A673 (cell line): ENCODE measurements at regions not wholly inside any gene's neighbourhood (a gene's known extent, or its start where the extent isn't known, plus 50 kb on each side); places are given as distances from the start of the nearest gene placed in this dataset.

ENCODE experiments used
- BruUV-seq: library from RNA; stranded (reverse); fragments of 400-500 nt; replicated peaks from 2 replicates; lab custom pipeline; 2021; lab: Mats Ljungman, UMichigan
- CTCF ChIA-PET: fragments of 300-600 bp; sonication (Branson Sonifier 250); formaldehyde crosslinking; loops from one replicate; lab custom pipeline; 2022; ENCODE audit warnings: antibody characterized with exemption; lab: Charles Lee
- POLR2A ChIA-PET: fragments of 300-600 bp; sonication (Branson Sonifier 250); formaldehyde crosslinking; loops from one replicate; lab custom pipeline; 2022; ENCODE audit warnings: antibody characterized with exemption; ENCODE audit not compliant: low non-redundant PET; lab: Charles Lee
- DNase-seq: peaks from one replicate; pipeline ENCODE4 v3.0.0-alpha.2; 2015; ENCODE audit warnings: low spot score
- H3K27ac ChIP-seq: fragments of 200-600 bp; sonication (generic); 2 replicates; pipeline ENCODE4 v1.5.1; 2016; ENCODE audit warnings: mixed run types, low read depth, mild to moderate bottlenecking, mixed read lengths, antibody characterized with exemption, low read length; ENCODE audit not compliant: poor library complexity, severe bottlenecking
- H3K27me3 ChIP-seq: fragments of 200-600 bp; sonication (generic); replicated peaks from 2 replicates; pipeline ENCODE4 v1.6.1; 2017; ENCODE audit warnings: mixed run types, low read depth, mild to moderate bottlenecking, mixed read lengths, antibody characterized with exemption, low read length; ENCODE audit not compliant: insufficient read depth, poor library complexity
- H3K36me3 ChIP-seq: fragments of 200-600 bp; sonication (generic); 2 replicates; pipeline ENCODE4 v1.6.1; 2016; ENCODE audit warnings: mixed run types, mild to moderate bottlenecking, mixed read lengths, antibody characterized with exemption, low read length; ENCODE audit not compliant: insufficient read depth, poor library complexity, severe bottlenecking
- H3K4me1 ChIP-seq: fragments of 200-600 bp; sonication (generic); 2 replicates; pipeline ENCODE4 v1.6.1; 2017; ENCODE audit warnings: mixed run types, mild to moderate bottlenecking, mixed read lengths, antibody characterized with exemption, low read length; ENCODE audit not compliant: insufficient read depth, poor library complexity, severe bottlenecking
- H3K4me3 ChIP-seq: fragments of 200-600 bp; sonication (generic); 2 replicates; pipeline ENCODE4 v1.5.1; 2016; ENCODE audit warnings: low read depth, mixed run types, mild to moderate bottlenecking, mixed read lengths, low read length; ENCODE audit not compliant: poor library complexity, severe bottlenecking
- H3K9me3 ChIP-seq: fragments of 200-600 bp; sonication (generic); 2 replicates; pipeline ENCODE4 v1.6.1; 2016; ENCODE audit warnings: mixed run types, low read depth, mild to moderate bottlenecking, mixed read lengths, antibody characterized with exemption, low read length; ENCODE audit not compliant: poor library complexity, severe bottlenecking
- EZH2 ChIP-seq: fragments of 200-600 bp; sonication (generic); IDR thresholded peaks from 2 replicates; pipeline ENCODE4 v1.6.1; 2017; ENCODE audit warnings: borderline replicate concordance, low read depth, mild to moderate bottlenecking, mixed read lengths, antibody characterized with exemption, low read length; ENCODE audit not compliant: poor library complexity, severe bottlenecking
- intact Hi-C: fragments of 100-400 bp; cut with micrococcal nuclease; formaldehyde crosslinking; loops from one replicate; pipeline ENCODE4 v1.10.0; 2022; ENCODE audit not compliant: unreplicated experiment
- TF ChIP-seq, protein P1 (sequence below): fragments of 300-800, 200-600 bp; sonication (generic); conservative IDR thresholded peaks from 2 replicates; pipeline ENCODE4 v1.5.1; 2017; ENCODE audit warnings: low read depth, mild to moderate bottlenecking, antibody characterized with exemption, low read length, moderate library complexity, mixed read lengths

DNA sequence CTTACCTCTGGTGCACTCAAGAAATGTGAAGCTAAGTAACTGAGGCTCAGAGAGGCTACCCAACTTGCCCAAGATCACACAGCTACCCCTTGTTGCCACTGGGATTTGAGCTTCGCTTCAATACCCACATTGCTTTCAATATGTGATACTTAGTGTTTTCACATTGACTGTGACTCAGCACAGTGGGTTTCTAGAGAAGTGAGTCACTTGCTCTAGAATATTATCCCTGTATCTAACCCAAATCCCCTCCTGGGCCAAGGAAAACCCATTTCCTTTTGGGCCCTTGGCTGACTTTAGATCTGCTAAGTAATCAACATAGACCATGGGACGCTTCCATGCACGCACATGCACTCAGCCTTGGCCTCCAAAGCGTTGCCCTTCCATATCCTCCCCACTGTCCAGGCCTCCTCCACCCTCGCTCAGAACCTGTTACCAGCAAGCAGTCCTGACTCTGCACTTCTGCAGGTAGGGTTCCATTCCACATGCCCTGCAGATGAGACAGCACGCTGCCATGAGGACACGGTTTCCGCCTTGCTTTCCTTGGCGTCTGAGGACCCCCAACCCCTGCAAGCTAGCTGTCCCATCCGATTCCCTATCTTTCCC, 87.7 kb upstream of the CHST15 start:
- no peak for DNase-seq
- Histone ChIP-seq H3K27me3 (no peaks in the 10 kb centered on the region), H3K9me3 (no peaks in the 10 kb centered on the region), H3K4me3 (no peak overlapping the region), H3K36me3 (no peaks in the 10 kb centered on the region), H3K27ac (no peak overlapping the region), H3K4me1 (no peaks in the 10 kb centered on the region)
- ChIA-PET POLR2A (no interaction called here), CTCF (no interaction called here)
- no TSS peak for BruUV-seq
- TF ChIP-seq EZH2 = no peak
- TF ChIP-seq, protein P1, sequence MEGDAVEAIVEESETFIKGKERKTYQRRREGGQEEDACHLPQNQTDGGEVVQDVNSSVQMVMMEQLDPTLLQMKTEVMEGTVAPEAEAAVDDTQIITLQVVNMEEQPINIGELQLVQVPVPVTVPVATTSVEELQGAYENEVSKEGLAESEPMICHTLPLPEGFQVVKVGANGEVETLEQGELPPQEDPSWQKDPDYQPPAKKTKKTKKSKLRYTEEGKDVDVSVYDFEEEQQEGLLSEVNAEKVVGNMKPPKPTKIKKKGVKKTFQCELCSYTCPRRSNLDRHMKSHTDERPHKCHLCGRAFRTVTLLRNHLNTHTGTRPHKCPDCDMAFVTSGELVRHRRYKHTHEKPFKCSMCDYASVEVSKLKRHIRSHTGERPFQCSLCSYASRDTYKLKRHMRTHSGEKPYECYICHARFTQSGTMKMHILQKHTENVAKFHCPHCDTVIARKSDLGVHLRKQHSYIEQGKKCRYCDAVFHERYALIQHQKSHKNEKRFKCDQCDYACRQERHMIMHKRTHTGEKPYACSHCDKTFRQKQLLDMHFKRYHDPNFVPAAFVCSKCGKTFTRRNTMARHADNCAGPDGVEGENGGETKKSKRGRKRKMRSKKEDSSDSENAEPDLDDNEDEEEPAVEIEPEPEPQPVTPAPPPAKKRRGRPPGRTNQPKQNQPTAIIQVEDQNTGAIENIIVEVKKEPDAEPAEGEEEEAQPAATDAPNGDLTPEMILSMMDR = no peak
- intact Hi-C loops = no loop called here

DNA sequence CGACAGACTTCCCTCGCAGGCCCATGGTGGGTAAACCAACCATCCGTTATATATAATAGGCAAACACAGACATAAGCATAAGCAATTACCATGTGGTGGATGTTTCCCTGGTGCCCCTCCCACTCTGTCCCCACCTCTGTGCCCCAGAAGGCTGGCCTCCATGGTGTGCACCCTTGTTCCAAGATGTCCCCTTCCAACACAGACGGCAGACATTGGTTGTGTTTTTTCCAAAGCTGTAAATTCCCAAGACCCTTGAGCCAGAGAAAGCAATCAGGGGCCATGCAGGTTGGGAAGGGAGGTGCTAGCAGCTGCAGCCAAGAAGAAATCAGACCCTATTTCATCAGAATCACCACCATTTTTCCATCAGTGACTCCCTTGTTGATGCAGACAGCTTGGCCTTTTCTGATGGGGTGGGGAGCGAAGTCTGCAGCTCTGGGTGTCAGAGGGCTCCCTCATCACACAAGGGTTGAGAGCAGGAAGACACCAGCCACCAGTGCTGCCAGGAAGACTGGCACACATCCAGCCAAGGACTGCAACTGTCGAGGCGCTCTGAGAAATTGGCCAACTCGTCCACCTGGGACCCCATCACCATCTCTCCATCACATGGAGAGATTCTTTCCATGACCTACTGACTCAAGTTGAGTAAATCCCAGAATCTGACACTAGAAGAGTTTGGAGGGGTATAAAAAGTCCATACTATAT, 86.8 kb upstream of the CHST15 start:
- DNase-seq = no peak
- intact Hi-C loops = no loop called here

DNA sequence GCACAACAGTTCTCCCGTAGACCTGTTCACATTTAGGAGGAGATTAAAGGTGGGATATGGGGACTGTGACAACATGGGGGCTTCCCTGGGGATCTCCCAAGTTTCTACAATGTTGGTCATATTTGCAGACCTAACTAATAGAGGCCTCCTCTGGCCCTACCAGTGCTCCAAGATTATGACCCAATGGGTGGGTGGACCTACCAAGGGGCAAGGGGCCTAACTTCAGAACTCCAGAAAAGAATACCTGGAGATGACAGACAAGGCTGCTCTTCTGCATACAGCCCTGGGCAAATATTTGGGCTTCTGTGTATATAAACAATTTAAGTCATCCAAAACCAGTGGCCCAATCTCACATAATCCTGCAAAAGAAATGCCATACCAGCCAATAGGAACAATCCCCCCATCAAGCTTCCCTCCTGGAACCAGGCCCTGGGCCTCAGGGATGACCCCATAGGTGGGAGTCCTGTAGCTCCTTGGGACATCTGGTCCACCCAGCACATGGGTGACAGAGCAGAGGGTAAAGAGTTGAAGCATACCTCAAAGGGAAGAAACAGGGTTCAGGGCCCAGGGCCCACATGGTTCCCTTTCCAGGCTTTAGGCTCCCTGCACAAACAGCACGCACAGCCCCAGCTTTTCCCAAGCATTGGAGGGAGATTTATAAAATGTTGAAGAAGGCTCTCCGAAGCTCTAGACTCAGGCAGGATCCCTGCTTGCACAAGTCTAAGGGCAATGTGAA, 86.1 kb upstream of the CHST15 start:
- DNase-seq = no peak
- Histone ChIP-seq H3K4me1 (no peaks in the 10 kb centered on the region), H3K27ac (no peak overlapping the region), H3K27me3 (no peaks in the 10 kb centered on the region), H3K9me3 (no peaks in the 10 kb centered on the region), H3K36me3 (no peaks in the 10 kb centered on the region), H3K4me3 (no peak overlapping the region)
- CTCF ChIA-PET = no interaction called here
- intact Hi-C loops = no loop called here
- BruUV-seq = no TSS peak
- TF ChIP-seq EZH2 = no peak
- TF ChIP-seq, protein P1 = no peak
- POLR2A ChIA-PET = no interaction called here

More for the DNA sequence above, 86.8 kb upstream of the CHST15 start:
- Histone ChIP-seq H3K27ac (no peak overlapping the region), H3K4me3 (no peak overlapping the region), H3K27me3 (no peaks in the 10 kb centered on the region), H3K9me3 (no peaks in the 10 kb centered on the region), H3K4me1 (no peaks in the 10 kb centered on the region), H3K36me3 (no peaks in the 10 kb centered on the region)
- no peak for TF ChIP-seq EZH2
- TF ChIP-seq, protein P1 = no peak
- ChIA-PET CTCF (no interaction called here), POLR2A (no interaction called here)
- no TSS peak for BruUV-seq
